ENCODE measurements at regions not wholly inside any gene's neighbourhood (a gene's known extent, or its start where the extent isn't known, plus 50 kb on each side); places are given as distances from the start of the nearest gene placed in this dataset.

GRCh38 chr2:94970353-94970752 is 55.2 kb upstream of the MAL start:
- no peak for TF ChIP-seq POLR2A (IDR thresholded peaks at IDR 0.05; ENCODE audit: borderline replicate concordance, extremely low read depth, insufficient read depth, insufficient read length)
- no peak for TF ChIP-seq SP1 (IDR thresholded peaks at IDR 0.05; ENCODE audit: low read depth)
- no peak; a peak in 1 of 6 replicates for TF ChIP-seq CTCF (IDR thresholded peaks at IDR 0.05 in 2 of 3, conservative IDR thresholded peaks at IDR 0.05 in 1 of 3; ENCODE audit: borderline replicate concordance in 1 of 3, insufficient read depth in 1 of 3, low read depth in 2 of 3, low read length in 2 of 3)
- TF ChIP-seq ATF3 (IDR thresholded peaks at IDR 0.05): no peak
- no peak for TF ChIP-seq SIN3A (IDR thresholded peaks at IDR 0.05; ENCODE audit: low read depth)
